SK-N-SH (cell line): ENCODE measurements at regions not wholly inside any gene's neighbourhood (a gene's known extent, or its start where the extent isn't known, plus 50 kb on each side); places are given as distances from the start of the nearest gene placed in this dataset.

ENCODE experiments used
- EP300 ChIP-seq, 2 experiments: IDR thresholded peaks; 2 replicates each; pipeline versions ENCODE4 v1.4.0 to v1.6.1; 2012; ENCODE audit warnings: borderline replicate concordance in 1 of 2, low read depth in 1 of 2, low read length in 1 of 2
- FOXM1 ChIP-seq: IDR thresholded peaks from 2 replicates; pipeline ENCODE4 v1.4.0; 2012; ENCODE audit warnings: low read depth, mild to moderate bottlenecking
- GATA2 ChIP-seq: sonication (generic); formaldehyde crosslinking; IDR thresholded peaks from 2 replicates; pipeline ENCODE4 v1.5.0; 2020; ENCODE audit warnings: mild to moderate bottlenecking, missing genetic modification reagents
- NFIC ChIP-seq: IDR thresholded peaks from 2 replicates; pipeline ENCODE4 v1.4.0; 2012; ENCODE audit warnings: borderline replicate concordance
- POLR2AphosphoS5 ChIP-seq: IDR thresholded peaks from 2 replicates; pipeline ENCODE4 v1.6.1; 2012; ENCODE audit warnings: low read depth, low read length
- SIN3A ChIP-seq: IDR thresholded peaks from 2 replicates; pipeline ENCODE4 v1.6.1; 2012; ENCODE audit warnings: low read depth, mild to moderate bottlenecking, low read length, moderate library complexity, borderline replicate concordance
- SMC3 ChIP-seq: IDR thresholded peaks from 2 replicates; pipeline ENCODE4 v1.6.1; 2012; ENCODE audit warnings: low read depth, low read length, improper control_type of control experiment
- TAF1 ChIP-seq: IDR thresholded peaks from 2 replicates; pipeline ENCODE4 v1.6.1; 2012; ENCODE audit warnings: low read depth, mild to moderate bottlenecking, low read length, moderate library complexity, borderline replicate concordance
- TCF12 ChIP-seq: IDR thresholded peaks from 2 replicates; pipeline ENCODE4 v1.4.0; 2012
- TF ChIP-seq, protein P1 (sequence below): fragments of 200-600 bp; sonication (generic); IDR thresholded peaks from 2 replicates; pipeline ENCODE4 v1.6.1; 2017; ENCODE audit warnings: antibody characterized with exemption, mild to moderate bottlenecking, moderate library complexity

DNA sequence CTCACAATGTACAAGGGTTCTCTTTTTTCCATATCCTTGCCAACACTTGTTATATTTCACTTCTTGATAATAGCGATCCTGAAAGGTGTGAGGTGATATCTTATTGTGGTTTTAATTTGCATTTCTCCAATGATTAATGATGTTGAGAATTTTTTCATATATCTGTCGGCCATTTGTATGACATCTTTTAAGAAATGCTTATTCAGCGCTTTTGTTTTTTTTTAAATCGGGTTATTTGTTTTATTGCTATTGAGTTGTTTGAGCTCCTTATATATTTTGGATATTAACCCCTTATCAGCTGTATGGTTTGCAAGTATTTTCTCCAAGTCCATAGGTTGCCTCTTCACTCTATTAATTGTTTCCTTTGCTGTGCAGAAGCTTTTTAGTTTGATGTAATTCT, 218.8 kb downstream of the MTERF1 start:
- TF ChIP-seq FOXM1 = no peak
- TF ChIP-seq, protein P1, sequence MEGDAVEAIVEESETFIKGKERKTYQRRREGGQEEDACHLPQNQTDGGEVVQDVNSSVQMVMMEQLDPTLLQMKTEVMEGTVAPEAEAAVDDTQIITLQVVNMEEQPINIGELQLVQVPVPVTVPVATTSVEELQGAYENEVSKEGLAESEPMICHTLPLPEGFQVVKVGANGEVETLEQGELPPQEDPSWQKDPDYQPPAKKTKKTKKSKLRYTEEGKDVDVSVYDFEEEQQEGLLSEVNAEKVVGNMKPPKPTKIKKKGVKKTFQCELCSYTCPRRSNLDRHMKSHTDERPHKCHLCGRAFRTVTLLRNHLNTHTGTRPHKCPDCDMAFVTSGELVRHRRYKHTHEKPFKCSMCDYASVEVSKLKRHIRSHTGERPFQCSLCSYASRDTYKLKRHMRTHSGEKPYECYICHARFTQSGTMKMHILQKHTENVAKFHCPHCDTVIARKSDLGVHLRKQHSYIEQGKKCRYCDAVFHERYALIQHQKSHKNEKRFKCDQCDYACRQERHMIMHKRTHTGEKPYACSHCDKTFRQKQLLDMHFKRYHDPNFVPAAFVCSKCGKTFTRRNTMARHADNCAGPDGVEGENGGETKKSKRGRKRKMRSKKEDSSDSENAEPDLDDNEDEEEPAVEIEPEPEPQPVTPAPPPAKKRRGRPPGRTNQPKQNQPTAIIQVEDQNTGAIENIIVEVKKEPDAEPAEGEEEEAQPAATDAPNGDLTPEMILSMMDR = no peak
- TF ChIP-seq SMC3 = no peak
- no peak for TF ChIP-seq GATA2 (CRISPR knock-in tag)
- no peak for TF ChIP-seq NFIC
- TF ChIP-seq TCF12 = no peak
- TF ChIP-seq POLR2AphosphoS5 = no peak
- no peak for TF ChIP-seq TAF1
- TF ChIP-seq SIN3A = no peak
- TF ChIP-seq EP300 (IDR thresholded peaks at IDR 0.05; ENCODE audit: borderline replicate concordance in 1 of 2, low read depth in 1 of 2, low read length in 1 of 2) = no peak
